GM23338 (cell line): ENCODE measurements at regions not wholly inside any gene's neighbourhood (a gene's known extent, or its start where the extent isn't known, plus 50 kb on each side); places are given as distances from the start of the nearest gene placed in this dataset.

ENCODE experiments used
- CREB1 ChIP-seq: fragments of 250-450 bp; sonication (Bioruptor Pico); IDR thresholded peaks from 2 replicates; pipeline ENCODE4 v1.5.0; 2020; ENCODE audit warnings: low read depth, mild to moderate bottlenecking, moderate library complexity
- EZH2 ChIP-seq: fragments of 200-600 bp; sonication (generic); IDR thresholded peaks from one replicate; pipeline ENCODE4 v1.8.0; 2017; ENCODE audit warnings: antibody characterized with exemption, mild to moderate bottlenecking, low read depth; ENCODE audit not compliant: unreplicated experiment
- EZH2phosphoT487 ChIP-seq: fragments of 200-600 bp; sonication (generic); IDR thresholded peaks from one replicate; pipeline ENCODE4 v1.8.1; 2018; ENCODE audit warnings: antibody characterized with exemption; ENCODE audit not compliant: unreplicated experiment
- POLR2AphosphoS5 ChIP-seq: IDR thresholded peaks from 2 replicates; pipeline ENCODE4 v1.6.1; 2016; ENCODE audit warnings: antibody characterized with exemption, low read depth
- STAT1 ChIP-seq: IDR thresholded peaks from one replicate; pipeline ENCODE4 v1.6.1; 2016; ENCODE audit warnings: antibody characterized with exemption; ENCODE audit not compliant: unreplicated experiment
- TF ChIP-seq, protein P1 (sequence below), 2 experiments: fragments of 200-600 bp in 1 of 2; sonication (generic) in 1 of 2; conservative IDR thresholded peaks; 2 replicates each; pipeline versions ENCODE4 v1.5.1 to v1.6.1; 2016 to 2017; ENCODE audit warnings: antibody characterized with exemption in 2 of 2, low read depth in 2 of 2, mild to moderate bottlenecking in 2 of 2, moderate library complexity in 1 of 2
- TF ChIP-seq, protein P2 (sequence below): IDR thresholded peaks from one replicate; pipeline ENCODE4 v1.6.1; 2018; ENCODE audit warnings: antibody characterized with exemption; ENCODE audit not compliant: unreplicated experiment

DNA sequence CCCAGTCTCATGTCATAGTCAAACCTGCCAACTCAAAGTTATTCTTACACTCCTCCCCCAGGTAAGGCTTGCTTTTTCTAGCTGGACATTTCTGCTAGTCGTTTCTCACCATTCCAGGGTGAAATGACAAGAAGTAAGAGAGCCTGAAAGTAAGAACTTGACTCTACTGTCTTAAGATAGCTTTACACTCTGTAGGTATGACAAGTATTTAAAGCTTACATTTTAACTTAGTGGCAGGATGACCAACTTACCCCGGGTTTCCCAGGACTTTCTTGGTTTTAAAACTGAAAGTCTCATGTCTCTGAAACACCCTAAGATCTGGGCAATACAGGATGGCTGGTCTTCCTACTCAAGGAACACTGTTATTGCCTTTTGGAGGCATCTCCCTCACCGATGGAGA lies 67.5 kb upstream of the PIK3R1 start:
- TF ChIP-seq, protein P1, sequence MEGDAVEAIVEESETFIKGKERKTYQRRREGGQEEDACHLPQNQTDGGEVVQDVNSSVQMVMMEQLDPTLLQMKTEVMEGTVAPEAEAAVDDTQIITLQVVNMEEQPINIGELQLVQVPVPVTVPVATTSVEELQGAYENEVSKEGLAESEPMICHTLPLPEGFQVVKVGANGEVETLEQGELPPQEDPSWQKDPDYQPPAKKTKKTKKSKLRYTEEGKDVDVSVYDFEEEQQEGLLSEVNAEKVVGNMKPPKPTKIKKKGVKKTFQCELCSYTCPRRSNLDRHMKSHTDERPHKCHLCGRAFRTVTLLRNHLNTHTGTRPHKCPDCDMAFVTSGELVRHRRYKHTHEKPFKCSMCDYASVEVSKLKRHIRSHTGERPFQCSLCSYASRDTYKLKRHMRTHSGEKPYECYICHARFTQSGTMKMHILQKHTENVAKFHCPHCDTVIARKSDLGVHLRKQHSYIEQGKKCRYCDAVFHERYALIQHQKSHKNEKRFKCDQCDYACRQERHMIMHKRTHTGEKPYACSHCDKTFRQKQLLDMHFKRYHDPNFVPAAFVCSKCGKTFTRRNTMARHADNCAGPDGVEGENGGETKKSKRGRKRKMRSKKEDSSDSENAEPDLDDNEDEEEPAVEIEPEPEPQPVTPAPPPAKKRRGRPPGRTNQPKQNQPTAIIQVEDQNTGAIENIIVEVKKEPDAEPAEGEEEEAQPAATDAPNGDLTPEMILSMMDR (conservative IDR thresholded peaks at IDR 0.05; ENCODE audit: low read depth in 2 of 2): no peak
- TF ChIP-seq EZH2phosphoT487: no peak
- no peak for TF ChIP-seq CREB1 (CRISPR knock-in tag)
- no peak for TF ChIP-seq EZH2
- TF ChIP-seq POLR2AphosphoS5: no peak
- TF ChIP-seq, protein P2, sequence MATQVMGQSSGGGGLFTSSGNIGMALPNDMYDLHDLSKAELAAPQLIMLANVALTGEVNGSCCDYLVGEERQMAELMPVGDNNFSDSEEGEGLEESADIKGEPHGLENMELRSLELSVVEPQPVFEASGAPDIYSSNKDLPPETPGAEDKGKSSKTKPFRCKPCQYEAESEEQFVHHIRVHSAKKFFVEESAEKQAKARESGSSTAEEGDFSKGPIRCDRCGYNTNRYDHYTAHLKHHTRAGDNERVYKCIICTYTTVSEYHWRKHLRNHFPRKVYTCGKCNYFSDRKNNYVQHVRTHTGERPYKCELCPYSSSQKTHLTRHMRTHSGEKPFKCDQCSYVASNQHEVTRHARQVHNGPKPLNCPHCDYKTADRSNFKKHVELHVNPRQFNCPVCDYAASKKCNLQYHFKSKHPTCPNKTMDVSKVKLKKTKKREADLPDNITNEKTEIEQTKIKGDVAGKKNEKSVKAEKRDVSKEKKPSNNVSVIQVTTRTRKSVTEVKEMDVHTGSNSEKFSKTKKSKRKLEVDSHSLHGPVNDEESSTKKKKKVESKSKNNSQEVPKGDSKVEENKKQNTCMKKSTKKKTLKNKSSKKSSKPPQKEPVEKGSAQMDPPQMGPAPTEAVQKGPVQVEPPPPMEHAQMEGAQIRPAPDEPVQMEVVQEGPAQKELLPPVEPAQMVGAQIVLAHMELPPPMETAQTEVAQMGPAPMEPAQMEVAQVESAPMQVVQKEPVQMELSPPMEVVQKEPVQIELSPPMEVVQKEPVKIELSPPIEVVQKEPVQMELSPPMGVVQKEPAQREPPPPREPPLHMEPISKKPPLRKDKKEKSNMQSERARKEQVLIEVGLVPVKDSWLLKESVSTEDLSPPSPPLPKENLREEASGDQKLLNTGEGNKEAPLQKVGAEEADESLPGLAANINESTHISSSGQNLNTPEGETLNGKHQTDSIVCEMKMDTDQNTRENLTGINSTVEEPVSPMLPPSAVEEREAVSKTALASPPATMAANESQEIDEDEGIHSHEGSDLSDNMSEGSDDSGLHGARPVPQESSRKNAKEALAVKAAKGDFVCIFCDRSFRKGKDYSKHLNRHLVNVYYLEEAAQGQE: no peak
- no peak for TF ChIP-seq STAT1
